SK-N-SH (cell line): ENCODE measurements at regions not wholly inside any gene's neighbourhood (a gene's known extent, or its start where the extent isn't known, plus 50 kb on each side); places are given as distances from the start of the nearest gene placed in this dataset.

ENCODE experiments used
- CTCF ChIA-PET: fragments of 300-600, 350-600 bp; formaldehyde crosslinking; extraction: SDS; loops from one replicate; lab custom pipeline; 2021; lab: Yijun Ruan, JAX
- POLR2A ChIA-PET: fragments of 350-600 bp; sonication (Branson Sonifier 250); formaldehyde crosslinking; extraction: SDS; loops from one replicate; lab custom pipeline; 2020; ENCODE audit warnings: antibody characterized with exemption, inconsistent platforms; lab: Yijun Ruan, JAX
- DNase-seq: peaks from one replicate; pipeline ENCODE4 v3.0.0; 2012
- H2AFZ ChIP-seq: fragments of 200-600 bp; sonication (generic); 2 replicates; pipeline ENCODE4 v1.8.1; 2016; ENCODE audit warnings: antibody characterized with exemption, mild to moderate bottlenecking, low read depth
- H3F3A ChIP-seq: fragments of 200-600 bp; sonication (generic); replicated peaks from 2 replicates; pipeline ENCODE3; 2016; ENCODE audit warnings: antibody characterized with exemption, mild to moderate bottlenecking; ENCODE audit not compliant: insufficient read depth
- H3K27ac ChIP-seq, 2 experiments: fragments of 200-500 bp in 1 of 2; fragments of 200-600 bp in 1 of 2; sonication (Bioruptor generic) in 1 of 2; sonication (generic), shearing (Covaris generic) in 1 of 2; 2 replicates each; pipeline versions ENCODE4 v1.5.1 to v1.6.1; 2014 to 2016; ENCODE audit warnings: low read depth in 2 of 2, inconsistent platforms in 1 of 2, low read length in 1 of 2, mild to moderate bottlenecking in 1 of 2, mixed read lengths in 1 of 2
- H3K27me3 ChIP-seq: fragments of 200-600 bp; sonication (generic), shearing (Covaris generic); 2 replicates; pipeline ENCODE4 v1.6.1; 2016; ENCODE audit warnings: mixed run types; ENCODE audit not compliant: insufficient read depth
- H3K36me3 ChIP-seq, 2 experiments: fragments of 200-500 bp in 1 of 2; fragments of 200-600 bp in 1 of 2; sonication (Bioruptor generic) in 1 of 2; sonication (generic) in 1 of 2; replicated peaks in 1 of 2; 2 replicates each; pipeline versions ENCODE3 to v1.5.1; 2014 to 2016; ENCODE audit warnings: low read length in 1 of 2, mild to moderate bottlenecking in 1 of 2; ENCODE audit not compliant: insufficient read depth in 2 of 2, control insufficient read depth in 1 of 2
- H3K4me1 ChIP-seq, 2 experiments: fragments of 200-500 bp in 1 of 2; fragments of 200-600 bp in 1 of 2; sonication (Bioruptor generic) in 1 of 2; sonication (generic), shearing (Covaris generic) in 1 of 2; 2 replicates each; pipeline versions ENCODE4 v1.5.1 to v1.6.1; 2014 to 2016; ENCODE audit warnings: low read depth in 1 of 2, low read length in 1 of 2, mixed run types in 1 of 2; ENCODE audit not compliant: insufficient read depth in 2 of 2, control insufficient read depth in 1 of 2
- H3K4me2 ChIP-seq: fragments of 200-600 bp; sonication (generic), shearing (Covaris generic); 2 replicates; pipeline ENCODE4 v1.6.1; 2017; ENCODE audit warnings: mixed run types
- H3K4me3 ChIP-seq, 2 experiments: fragments of 200-500 bp in 1 of 2; fragments of 200-600 bp in 1 of 2; sonication (Bioruptor generic) in 1 of 2; sonication (generic), shearing (Covaris generic) in 1 of 2; 2 replicates each; pipeline versions ENCODE4 v1.5.1 to v1.8.1; 2014 to 2016; ENCODE audit warnings: low read depth in 2 of 2, inconsistent platforms in 1 of 2, low read length in 1 of 2, mild to moderate bottlenecking in 1 of 2, mixed read lengths in 1 of 2, moderate library complexity in 1 of 2
- H3K79me2 ChIP-seq: fragments of 200-600 bp; sonication (generic); 2 replicates; pipeline ENCODE4 v1.8.1; 2017; ENCODE audit warnings: mild to moderate bottlenecking; ENCODE audit not compliant: insufficient read depth
- H3K9ac ChIP-seq: fragments of 200-600 bp; sonication (generic); 2 replicates; pipeline ENCODE4 v1.6.1; 2017; ENCODE audit warnings: mixed run types
- H3K9me2 ChIP-seq: fragments of 200-600 bp; sonication (generic); 2 replicates; pipeline ENCODE4 v1.6.1; 2017; ENCODE audit warnings: mixed run types
- H3K9me3 ChIP-seq: fragments of 200-600 bp; sonication (generic); 2 replicates; pipeline ENCODE4 v1.6.1; 2017; ENCODE audit warnings: mixed run types, mild to moderate bottlenecking, moderate library complexity
- H4K20me1 ChIP-seq: fragments of 200-600 bp; sonication (generic); 2 replicates; pipeline ENCODE4 v1.6.1; 2017; ENCODE audit warnings: mild to moderate bottlenecking, mixed run types; ENCODE audit not compliant: insufficient read depth
- EP300 ChIP-seq, 2 experiments: IDR thresholded peaks; 2 replicates each; pipeline versions ENCODE4 v1.4.0 to v1.6.1; 2012; ENCODE audit warnings: borderline replicate concordance in 1 of 2, low read depth in 1 of 2, low read length in 1 of 2
- FOSL2 ChIP-seq: IDR thresholded peaks from 2 replicates; pipeline ENCODE4 v1.4.0; 2012; ENCODE audit warnings: low read depth, mild to moderate bottlenecking, moderate library complexity, borderline replicate concordance
- FOXM1 ChIP-seq: IDR thresholded peaks from 2 replicates; pipeline ENCODE4 v1.4.0; 2012; ENCODE audit warnings: low read depth, mild to moderate bottlenecking
- MXI1 ChIP-seq: IDR thresholded peaks from 2 replicates; pipeline ENCODE4 v1.6.1; 2012; ENCODE audit warnings: mild to moderate bottlenecking, low read depth, low read length, improper control_type of control experiment
- RAD21 ChIP-seq: IDR thresholded peaks from 2 replicates; pipeline ENCODE4 v1.6.1; 2012; ENCODE audit warnings: mild to moderate bottlenecking, low read length
- RCOR1 ChIP-seq: fragments of 150-350 bp; IDR thresholded peaks from 2 replicates; pipeline ENCODE4 v1.6.1; 2017; ENCODE audit warnings: antibody characterized with exemption, low read length
- RFX5 ChIP-seq: IDR thresholded peaks from 2 replicates; pipeline ENCODE4 v1.6.1; 2012; ENCODE audit warnings: mild to moderate bottlenecking, improper control_type of control experiment, low read length
- SIN3A ChIP-seq: IDR thresholded peaks from 2 replicates; pipeline ENCODE4 v1.6.1; 2012; ENCODE audit warnings: low read depth, mild to moderate bottlenecking, low read length, moderate library complexity, borderline replicate concordance
- TAF1 ChIP-seq: IDR thresholded peaks from 2 replicates; pipeline ENCODE4 v1.6.1; 2012; ENCODE audit warnings: low read depth, mild to moderate bottlenecking, low read length, moderate library complexity, borderline replicate concordance
- YY1 ChIP-seq: IDR thresholded peaks from 2 replicates; pipeline ENCODE4 v1.4.0; 2012; ENCODE audit warnings: low read depth, mild to moderate bottlenecking
- ZBTB33 ChIP-seq: IDR thresholded peaks from 2 replicates; pipeline ENCODE4 v1.4.0; 2012; ENCODE audit warnings: low read depth, borderline replicate concordance
- WGBS: methylation state at CpG from one replicate; pipeline ENCODE4 v1.1.6; 2017; ENCODE audit warnings: low lambda C conversion rate; 5-methylcytosine and 5-hydroxymethylcytosine counted together
- TF ChIP-seq, protein P1 (sequence below): fragments of 150-350 bp; IDR thresholded peaks from 2 replicates; pipeline ENCODE4 v1.6.1; 2016; ENCODE audit warnings: mild to moderate bottlenecking, low read depth, low read length
- TF ChIP-seq, protein P2 (sequence below): fragments of 200-600 bp; sonication (generic); IDR thresholded peaks from 2 replicates; pipeline ENCODE4 v1.6.1; 2017; ENCODE audit warnings: antibody characterized with exemption, mild to moderate bottlenecking, moderate library complexity
- TF ChIP-seq, protein P3 (sequence below): IDR thresholded peaks from 2 replicates; pipeline ENCODE4 v1.4.0; 2012; ENCODE audit warnings: low read depth, borderline replicate concordance
- TF ChIP-seq, protein P4 (sequence below): fragments of 150-350 bp; IDR thresholded peaks from 2 replicates; pipeline ENCODE4 v1.6.1; 2017; ENCODE audit warnings: antibody characterized with exemption, low read length, low read depth, borderline replicate concordance
- TF ChIP-seq, protein P5 (sequence below): IDR thresholded peaks from 2 replicates; pipeline ENCODE4 v1.6.1; 2012; ENCODE audit warnings: mild to moderate bottlenecking, low read depth, low read length, moderate library complexity
- TF ChIP-seq, protein P6 (sequence below): IDR thresholded peaks from 2 replicates; pipeline ENCODE4 v1.4.0; 2012; ENCODE audit warnings: low read depth

DNA sequence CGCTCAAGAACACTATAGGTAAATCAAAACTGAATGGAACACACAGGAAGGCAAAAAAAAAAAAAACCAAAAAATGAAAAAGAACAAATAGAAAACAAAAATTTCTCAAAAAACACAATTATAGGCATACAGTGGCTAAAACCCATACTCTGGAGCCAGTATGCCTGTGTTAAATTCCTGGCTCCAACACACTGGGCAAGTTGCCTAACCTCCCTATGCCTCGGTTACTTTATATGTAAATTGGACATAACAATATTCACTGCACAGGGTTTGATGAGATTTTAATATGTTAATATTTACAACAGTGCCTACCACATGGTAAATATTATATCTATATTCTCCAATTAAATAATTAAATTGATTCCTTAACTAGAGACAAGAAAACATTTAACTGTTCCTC, 217.1 kb downstream of the HTR7 start:
- Histone ChIP-seq H3K4me2 (no peak overlapping the region), H3K9me3 (no peaks in the 10 kb centered on the region), H2AFZ (no peak overlapping the region), H3K36me3 (no peaks in the 10 kb centered on the region), H3K9me2 (no peaks in the 10 kb centered on the region), H3K27ac (no peak overlapping the region), H3K4me3 (no peak overlapping the region), H4K20me1 (no peaks in the 10 kb centered on the region), H3K79me2 (no peaks in the 10 kb centered on the region), H3K27me3 (no peaks in the 10 kb centered on the region), H3F3A (no peaks in the 10 kb centered on the region), H3K4me1 (no peaks in the 10 kb centered on the region), H3K9ac (no peak overlapping the region)
- CTCF ChIA-PET, result no interaction called here
- TF ChIP-seq, protein P1, sequence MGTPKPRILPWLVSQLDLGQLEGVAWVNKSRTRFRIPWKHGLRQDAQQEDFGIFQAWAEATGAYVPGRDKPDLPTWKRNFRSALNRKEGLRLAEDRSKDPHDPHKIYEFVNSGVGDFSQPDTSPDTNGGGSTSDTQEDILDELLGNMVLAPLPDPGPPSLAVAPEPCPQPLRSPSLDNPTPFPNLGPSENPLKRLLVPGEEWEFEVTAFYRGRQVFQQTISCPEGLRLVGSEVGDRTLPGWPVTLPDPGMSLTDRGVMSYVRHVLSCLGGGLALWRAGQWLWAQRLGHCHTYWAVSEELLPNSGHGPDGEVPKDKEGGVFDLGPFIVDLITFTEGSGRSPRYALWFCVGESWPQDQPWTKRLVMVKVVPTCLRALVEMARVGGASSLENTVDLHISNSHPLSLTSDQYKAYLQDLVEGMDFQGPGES, result no peak
- TF ChIP-seq RFX5, result no peak
- no peak for TF ChIP-seq RAD21
- TF ChIP-seq EP300 (IDR thresholded peaks at IDR 0.05; ENCODE audit: borderline replicate concordance in 1 of 2, low read depth in 1 of 2, low read length in 1 of 2), result no peak
- TF ChIP-seq, protein P2, sequence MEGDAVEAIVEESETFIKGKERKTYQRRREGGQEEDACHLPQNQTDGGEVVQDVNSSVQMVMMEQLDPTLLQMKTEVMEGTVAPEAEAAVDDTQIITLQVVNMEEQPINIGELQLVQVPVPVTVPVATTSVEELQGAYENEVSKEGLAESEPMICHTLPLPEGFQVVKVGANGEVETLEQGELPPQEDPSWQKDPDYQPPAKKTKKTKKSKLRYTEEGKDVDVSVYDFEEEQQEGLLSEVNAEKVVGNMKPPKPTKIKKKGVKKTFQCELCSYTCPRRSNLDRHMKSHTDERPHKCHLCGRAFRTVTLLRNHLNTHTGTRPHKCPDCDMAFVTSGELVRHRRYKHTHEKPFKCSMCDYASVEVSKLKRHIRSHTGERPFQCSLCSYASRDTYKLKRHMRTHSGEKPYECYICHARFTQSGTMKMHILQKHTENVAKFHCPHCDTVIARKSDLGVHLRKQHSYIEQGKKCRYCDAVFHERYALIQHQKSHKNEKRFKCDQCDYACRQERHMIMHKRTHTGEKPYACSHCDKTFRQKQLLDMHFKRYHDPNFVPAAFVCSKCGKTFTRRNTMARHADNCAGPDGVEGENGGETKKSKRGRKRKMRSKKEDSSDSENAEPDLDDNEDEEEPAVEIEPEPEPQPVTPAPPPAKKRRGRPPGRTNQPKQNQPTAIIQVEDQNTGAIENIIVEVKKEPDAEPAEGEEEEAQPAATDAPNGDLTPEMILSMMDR, result no peak
- no peak for TF ChIP-seq FOXM1
- TF ChIP-seq TAF1, result no peak
- TF ChIP-seq RCOR1, result no peak
- TF ChIP-seq, protein P3, sequence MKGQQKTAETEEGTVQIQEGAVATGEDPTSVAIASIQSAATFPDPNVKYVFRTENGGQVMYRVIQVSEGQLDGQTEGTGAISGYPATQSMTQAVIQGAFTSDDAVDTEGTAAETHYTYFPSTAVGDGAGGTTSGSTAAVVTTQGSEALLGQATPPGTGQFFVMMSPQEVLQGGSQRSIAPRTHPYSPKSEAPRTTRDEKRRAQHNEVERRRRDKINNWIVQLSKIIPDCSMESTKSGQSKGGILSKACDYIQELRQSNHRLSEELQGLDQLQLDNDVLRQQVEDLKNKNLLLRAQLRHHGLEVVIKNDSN, result no peak
- TF ChIP-seq YY1, result no peak
- no peak for TF ChIP-seq ZBTB33
- DNase-seq, result no peak
- 32% methylated on average over 2 of the region's 2 CpGs for WGBS
- POLR2A ChIA-PET, result no interaction called here

DNA sequence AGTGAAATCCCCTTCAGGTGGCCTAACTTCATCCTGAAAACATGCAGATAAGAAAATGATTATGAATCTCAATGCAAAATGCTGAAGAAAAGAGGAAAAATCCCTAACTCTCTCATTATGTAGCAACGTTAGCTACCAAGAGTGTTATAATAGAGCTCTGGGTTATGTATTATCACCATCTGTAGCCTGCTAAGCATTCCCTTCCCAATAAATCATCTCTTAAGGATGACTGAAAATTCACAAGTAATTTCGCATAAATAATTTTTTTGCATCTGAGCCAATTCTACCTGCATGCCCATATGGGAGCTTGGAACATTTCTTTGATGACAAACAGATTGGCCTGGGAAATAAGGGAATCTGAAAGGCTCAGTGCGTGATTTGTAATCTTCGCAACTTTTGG, 216.1 kb downstream of the HTR7 start:
- no peaks in the 10 kb centered on the region for H3K9me3 ChIP-seq
- POLR2A ChIA-PET, result no interaction called here
- no peak overlapping the region for H3K27ac ChIP-seq
- H3K9me2 ChIP-seq, result no peaks in the 10 kb centered on the region
- no peaks in the 10 kb centered on the region for H3K36me3 ChIP-seq
- no peak overlapping the region for H3K4me2 ChIP-seq
- no peak overlapping the region for H3K4me3 ChIP-seq
- no peaks in the 10 kb centered on the region for H3K27me3 ChIP-seq
- 1% methylated on average over 4 of the region's 4 CpGs for WGBS
- H3K9ac ChIP-seq, result no peak overlapping the region
- no peaks in the 10 kb centered on the region for H3K79me2 ChIP-seq
- DNase-seq, result no peak
- H3F3A ChIP-seq, result no peaks in the 10 kb centered on the region
- H2AFZ ChIP-seq, result no peak overlapping the region
- no peaks in the 10 kb centered on the region for H4K20me1 ChIP-seq
- no peaks in the 10 kb centered on the region for H3K4me1 ChIP-seq
- CTCF ChIA-PET, result interaction anchor here (1.9 kb wide), 1 partner anchor 17 kb away, joined by 7 read pairs; no protein-coding TSS in a partner anchor
- TF ChIP-seq RFX5, result no peak
- no peak for TF ChIP-seq SIN3A
- TF ChIP-seq, protein P4, sequence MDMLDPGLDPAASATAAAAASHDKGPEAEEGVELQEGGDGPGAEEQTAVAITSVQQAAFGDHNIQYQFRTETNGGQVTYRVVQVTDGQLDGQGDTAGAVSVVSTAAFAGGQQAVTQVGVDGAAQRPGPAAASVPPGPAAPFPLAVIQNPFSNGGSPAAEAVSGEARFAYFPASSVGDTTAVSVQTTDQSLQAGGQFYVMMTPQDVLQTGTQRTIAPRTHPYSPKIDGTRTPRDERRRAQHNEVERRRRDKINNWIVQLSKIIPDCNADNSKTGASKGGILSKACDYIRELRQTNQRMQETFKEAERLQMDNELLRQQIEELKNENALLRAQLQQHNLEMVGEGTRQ, result no peak
- TF ChIP-seq RCOR1, result no peak
- no peak for TF ChIP-seq FOSL2
- TF ChIP-seq, protein P5, sequence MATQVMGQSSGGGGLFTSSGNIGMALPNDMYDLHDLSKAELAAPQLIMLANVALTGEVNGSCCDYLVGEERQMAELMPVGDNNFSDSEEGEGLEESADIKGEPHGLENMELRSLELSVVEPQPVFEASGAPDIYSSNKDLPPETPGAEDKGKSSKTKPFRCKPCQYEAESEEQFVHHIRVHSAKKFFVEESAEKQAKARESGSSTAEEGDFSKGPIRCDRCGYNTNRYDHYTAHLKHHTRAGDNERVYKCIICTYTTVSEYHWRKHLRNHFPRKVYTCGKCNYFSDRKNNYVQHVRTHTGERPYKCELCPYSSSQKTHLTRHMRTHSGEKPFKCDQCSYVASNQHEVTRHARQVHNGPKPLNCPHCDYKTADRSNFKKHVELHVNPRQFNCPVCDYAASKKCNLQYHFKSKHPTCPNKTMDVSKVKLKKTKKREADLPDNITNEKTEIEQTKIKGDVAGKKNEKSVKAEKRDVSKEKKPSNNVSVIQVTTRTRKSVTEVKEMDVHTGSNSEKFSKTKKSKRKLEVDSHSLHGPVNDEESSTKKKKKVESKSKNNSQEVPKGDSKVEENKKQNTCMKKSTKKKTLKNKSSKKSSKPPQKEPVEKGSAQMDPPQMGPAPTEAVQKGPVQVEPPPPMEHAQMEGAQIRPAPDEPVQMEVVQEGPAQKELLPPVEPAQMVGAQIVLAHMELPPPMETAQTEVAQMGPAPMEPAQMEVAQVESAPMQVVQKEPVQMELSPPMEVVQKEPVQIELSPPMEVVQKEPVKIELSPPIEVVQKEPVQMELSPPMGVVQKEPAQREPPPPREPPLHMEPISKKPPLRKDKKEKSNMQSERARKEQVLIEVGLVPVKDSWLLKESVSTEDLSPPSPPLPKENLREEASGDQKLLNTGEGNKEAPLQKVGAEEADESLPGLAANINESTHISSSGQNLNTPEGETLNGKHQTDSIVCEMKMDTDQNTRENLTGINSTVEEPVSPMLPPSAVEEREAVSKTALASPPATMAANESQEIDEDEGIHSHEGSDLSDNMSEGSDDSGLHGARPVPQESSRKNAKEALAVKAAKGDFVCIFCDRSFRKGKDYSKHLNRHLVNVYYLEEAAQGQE, result no peak
- TF ChIP-seq, protein P6, sequence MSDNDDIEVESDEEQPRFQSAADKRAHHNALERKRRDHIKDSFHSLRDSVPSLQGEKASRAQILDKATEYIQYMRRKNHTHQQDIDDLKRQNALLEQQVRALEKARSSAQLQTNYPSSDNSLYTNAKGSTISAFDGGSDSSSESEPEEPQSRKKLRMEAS, result no peak
- TF ChIP-seq MXI1, result no peak
